ENCODE measurements at regions not wholly inside any gene's neighbourhood (a gene's known extent, or its start where the extent isn't known, plus 50 kb on each side); places are given as distances from the start of the nearest gene placed in this dataset.
"Not testable (repeated sequence)": the region's sequence is repeated elsewhere in the genome, so short reads cannot be mapped to it uniquely, and the experiment has no call there.

GRCh38 chr12:89764164-89764563, 55.5 kb upstream of the ATP2B1 start:
- not testable (repeated sequence) for TF ChIP-seq YY1 (IDR thresholded peaks at IDR 0.05); ATF3 (IDR thresholded peaks at IDR 0.05); REST (IDR thresholded peaks at IDR 0.05); JUND (IDR thresholded peaks at IDR 0.05); CTCF (IDR thresholded peaks at IDR 0.05; ENCODE audit: low read depth, low read length, missing input control); GABPA (IDR thresholded peaks at IDR 0.05 in 1 of 2, conservative IDR thresholded peaks at IDR 0.05 in 1 of 2); RXRA (IDR thresholded peaks at IDR 0.05); NR2F2 (IDR thresholded peaks at IDR 0.05); SP1 (IDR thresholded peaks at IDR 0.05); RAD21 (IDR thresholded peaks at IDR 0.05); TAF1 (conservative IDR thresholded peaks at IDR 0.05); EGR1 (IDR thresholded peaks at IDR 0.05; ENCODE audit: low read depth in 2 of 2)
- TF ChIP-seq, protein P1, sequence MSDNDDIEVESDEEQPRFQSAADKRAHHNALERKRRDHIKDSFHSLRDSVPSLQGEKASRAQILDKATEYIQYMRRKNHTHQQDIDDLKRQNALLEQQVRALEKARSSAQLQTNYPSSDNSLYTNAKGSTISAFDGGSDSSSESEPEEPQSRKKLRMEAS (IDR thresholded peaks at IDR 0.05) = not testable (repeated sequence)
- TF ChIP-seq, protein P2, sequence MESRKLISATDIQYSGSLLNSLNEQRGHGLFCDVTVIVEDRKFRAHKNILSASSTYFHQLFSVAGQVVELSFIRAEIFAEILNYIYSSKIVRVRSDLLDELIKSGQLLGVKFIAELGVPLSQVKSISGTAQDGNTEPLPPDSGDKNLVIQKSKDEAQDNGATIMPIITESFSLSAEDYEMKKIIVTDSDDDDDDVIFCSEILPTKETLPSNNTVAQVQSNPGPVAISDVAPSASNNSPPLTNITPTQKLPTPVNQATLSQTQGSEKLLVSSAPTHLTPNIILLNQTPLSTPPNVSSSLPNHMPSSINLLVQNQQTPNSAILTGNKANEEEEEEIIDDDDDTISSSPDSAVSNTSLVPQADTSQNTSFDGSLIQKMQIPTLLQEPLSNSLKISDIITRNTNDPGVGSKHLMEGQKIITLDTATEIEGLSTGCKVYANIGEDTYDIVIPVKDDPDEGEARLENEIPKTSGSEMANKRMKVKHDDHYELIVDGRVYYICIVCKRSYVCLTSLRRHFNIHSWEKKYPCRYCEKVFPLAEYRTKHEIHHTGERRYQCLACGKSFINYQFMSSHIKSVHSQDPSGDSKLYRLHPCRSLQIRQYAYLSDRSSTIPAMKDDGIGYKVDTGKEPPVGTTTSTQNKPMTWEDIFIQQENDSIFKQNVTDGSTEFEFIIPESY (IDR thresholded peaks at IDR 0.05) = not testable (repeated sequence)
